ENCODE measurements at regions not wholly inside any gene's neighbourhood (a gene's known extent, or its start where the extent isn't known, plus 50 kb on each side); places are given as distances from the start of the nearest gene placed in this dataset.
"Not testable (repeated sequence)": the region's sequence is repeated elsewhere in the genome, so short reads cannot be mapped to it uniquely, and the experiment has no call there.

DNA sequence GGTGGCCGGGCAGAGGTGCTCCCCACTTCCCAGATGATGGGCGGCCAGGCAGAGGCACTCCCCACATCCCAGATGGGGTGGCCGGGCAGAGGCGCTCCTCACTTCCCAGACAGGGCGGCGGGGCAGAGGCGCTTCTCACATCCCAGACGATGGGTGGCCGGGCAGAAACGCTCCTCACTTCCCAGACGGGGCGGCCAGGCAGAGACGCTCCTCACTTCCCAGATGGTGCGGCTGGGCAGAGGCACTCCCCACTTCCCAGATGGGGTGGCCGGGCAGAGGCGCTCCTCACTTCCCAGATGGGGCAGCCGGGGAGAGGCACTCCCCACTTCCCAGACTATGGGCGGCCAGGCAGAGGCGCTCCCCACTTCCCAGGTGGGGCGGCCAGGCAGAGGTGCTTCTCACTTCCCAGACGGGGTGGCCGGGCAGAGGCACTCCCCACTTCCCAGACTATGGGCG lies 275.8 kb downstream of the LIPI start:
- TF ChIP-seq, protein P1, sequence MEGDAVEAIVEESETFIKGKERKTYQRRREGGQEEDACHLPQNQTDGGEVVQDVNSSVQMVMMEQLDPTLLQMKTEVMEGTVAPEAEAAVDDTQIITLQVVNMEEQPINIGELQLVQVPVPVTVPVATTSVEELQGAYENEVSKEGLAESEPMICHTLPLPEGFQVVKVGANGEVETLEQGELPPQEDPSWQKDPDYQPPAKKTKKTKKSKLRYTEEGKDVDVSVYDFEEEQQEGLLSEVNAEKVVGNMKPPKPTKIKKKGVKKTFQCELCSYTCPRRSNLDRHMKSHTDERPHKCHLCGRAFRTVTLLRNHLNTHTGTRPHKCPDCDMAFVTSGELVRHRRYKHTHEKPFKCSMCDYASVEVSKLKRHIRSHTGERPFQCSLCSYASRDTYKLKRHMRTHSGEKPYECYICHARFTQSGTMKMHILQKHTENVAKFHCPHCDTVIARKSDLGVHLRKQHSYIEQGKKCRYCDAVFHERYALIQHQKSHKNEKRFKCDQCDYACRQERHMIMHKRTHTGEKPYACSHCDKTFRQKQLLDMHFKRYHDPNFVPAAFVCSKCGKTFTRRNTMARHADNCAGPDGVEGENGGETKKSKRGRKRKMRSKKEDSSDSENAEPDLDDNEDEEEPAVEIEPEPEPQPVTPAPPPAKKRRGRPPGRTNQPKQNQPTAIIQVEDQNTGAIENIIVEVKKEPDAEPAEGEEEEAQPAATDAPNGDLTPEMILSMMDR (IDR thresholded peaks at IDR 0.05; ENCODE audit: low read length): not testable (repeated sequence)
- TF ChIP-seq EZH2 (IDR thresholded peaks at IDR 0.05; ENCODE audit: borderline replicate concordance, low read length): not testable (repeated sequence)

Data from OCI-LY1 (cell line).